GM04504 (cell line): ENCODE measurements at regions not wholly inside any gene's neighbourhood (a gene's known extent, or its start where the extent isn't known, plus 50 kb on each side); places are given as distances from the start of the nearest gene placed in this dataset.

ENCODE experiments used
- DNase-seq: peaks from one replicate; pipeline ENCODE4 v3.0.0-alpha.2; 2012; ENCODE audit warnings: low read depth

DNA sequence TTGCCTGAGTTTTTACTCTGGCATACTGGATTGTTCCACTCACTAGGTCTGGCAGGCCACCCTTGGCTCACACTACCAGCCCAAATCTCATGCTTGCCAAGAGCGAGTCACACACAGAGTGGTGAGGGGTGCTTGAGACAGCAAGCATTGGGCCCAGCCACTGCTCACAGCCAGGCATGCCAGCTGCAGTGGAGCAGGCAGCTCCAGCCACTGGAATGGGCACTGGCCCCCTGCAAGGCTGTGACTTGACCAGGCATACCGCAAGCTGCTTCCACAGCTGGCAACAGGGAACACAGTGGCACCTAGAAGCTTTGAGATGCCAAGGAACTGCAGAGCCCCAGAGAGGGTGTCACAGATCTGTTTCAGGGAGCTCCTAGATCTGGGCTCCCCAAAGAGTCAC, 488.5 kb downstream of the LRFN5 start:
- no peak for DNase-seq

- DNase-seq: no peak
Observed at GRCh38 chr14:42090122-42090521, 483.4 kb downstream of the LRFN5 start.

GRCh38 chr14:42079911-42080310, 473.2 kb downstream of the LRFN5 start:
- DNase-seq: no peak

- no peak for DNase-seq
Observed at GRCh38 chr14:42078345-42078744, 471.7 kb downstream of the LRFN5 start.

GRCh38 chr14:42070031-42070430, 463.4 kb downstream of the LRFN5 start:
- no peak for DNase-seq

GRCh38 chr14:42057111-42057510, 450.4 kb downstream of the LRFN5 start:
- DNase-seq: no peak

DNA sequence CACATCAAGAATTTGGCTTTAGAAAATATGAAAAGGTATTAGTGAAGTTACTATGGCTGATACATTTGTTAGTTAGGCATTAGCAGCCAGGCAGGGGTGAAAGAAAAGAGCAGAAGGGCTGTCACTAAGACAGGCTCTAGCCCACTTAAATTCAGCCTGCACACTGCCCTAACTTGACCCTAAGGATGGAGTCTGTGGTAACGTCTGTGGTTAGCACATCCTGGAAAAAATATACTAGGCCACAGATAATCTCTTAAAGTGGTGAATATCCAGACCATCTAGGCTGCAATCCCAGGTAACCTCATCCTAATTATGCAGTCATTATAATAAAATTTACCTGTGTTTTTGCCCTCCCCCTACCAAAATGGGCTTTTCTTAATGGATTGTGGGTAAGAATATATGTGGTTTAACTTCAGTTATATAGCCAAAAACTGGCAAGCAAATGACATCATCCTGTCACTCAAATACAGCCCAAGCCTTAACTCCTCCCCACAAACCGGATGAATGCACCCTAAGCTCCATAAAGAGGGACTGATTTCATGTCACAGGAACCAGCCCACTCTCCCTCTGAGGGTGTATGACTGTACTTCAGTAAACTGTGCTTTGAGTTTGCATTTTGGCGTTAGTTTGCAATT, 440.9 kb downstream of the LRFN5 start:
- DNase-seq: no peak

GRCh38 chr14:42045383-42045782, 438.7 kb downstream of the LRFN5 start:
- no peak for DNase-seq

DNA sequence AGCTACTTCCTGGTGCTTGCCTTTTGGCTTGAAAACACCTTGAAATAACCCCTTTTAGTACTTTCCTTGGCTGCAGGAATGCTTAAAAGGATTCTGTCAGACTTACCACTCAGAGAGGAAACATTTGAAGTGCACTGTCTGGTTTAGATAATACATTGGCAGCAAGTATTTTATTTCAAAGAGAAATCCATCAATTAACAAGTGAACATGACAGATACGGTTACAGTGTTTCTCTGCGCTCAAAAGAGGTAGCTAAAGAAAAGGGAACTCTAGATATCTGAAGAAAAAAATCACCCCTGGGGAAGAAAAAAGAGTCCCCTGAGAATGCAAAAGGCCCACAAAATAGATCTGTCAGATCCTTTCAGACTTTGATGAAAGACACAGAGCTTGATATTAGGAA, 421.9 kb downstream of the LRFN5 start:
- no peak for DNase-seq

DNA sequence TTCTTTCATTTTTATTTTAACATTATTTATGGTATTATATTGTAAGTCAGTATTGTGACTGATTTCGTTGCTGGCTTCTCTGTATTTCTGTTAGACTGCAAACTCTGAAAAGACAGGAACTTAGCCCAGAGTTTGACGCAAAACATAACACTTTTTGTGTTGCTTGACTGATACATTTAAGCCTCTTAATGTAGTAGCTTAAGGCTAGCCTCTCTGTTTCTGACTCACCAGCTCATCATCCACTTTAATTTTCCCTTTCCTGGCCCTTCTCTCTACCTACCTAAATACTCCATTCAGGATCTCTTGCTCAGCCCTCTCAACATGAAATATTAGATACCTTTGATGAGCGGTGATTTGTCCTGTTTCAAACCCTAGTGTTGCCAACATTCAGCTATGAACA, 420.6 kb downstream of the LRFN5 start:
- DNase-seq: no peak

GRCh38 chr14:42023452-42023851, 416.8 kb downstream of the LRFN5 start:
- no peak for DNase-seq

DNA sequence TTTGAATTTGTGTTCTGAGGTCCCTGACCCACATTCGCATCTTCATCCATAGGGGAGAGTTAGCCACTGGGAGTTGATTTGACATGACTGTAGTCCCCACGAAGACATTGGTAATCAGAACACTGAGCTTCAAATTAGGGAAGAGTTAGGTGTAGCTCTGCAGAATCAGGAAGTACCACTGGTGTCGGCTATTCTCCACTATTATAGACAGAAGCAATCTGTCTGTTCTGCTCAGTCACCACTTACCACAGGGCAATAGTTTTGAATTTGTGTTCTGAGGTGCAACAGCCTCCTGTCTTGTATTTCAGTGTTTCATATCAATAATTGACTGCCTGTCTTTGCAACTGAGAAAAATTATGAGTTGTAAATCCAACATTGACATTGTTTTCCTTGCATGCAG, 407.6 kb downstream of the LRFN5 start:
- no peak for DNase-seq

GRCh38 chr14:42013559-42013958, 406.9 kb downstream of the LRFN5 start:
- no peak for DNase-seq

DNA sequence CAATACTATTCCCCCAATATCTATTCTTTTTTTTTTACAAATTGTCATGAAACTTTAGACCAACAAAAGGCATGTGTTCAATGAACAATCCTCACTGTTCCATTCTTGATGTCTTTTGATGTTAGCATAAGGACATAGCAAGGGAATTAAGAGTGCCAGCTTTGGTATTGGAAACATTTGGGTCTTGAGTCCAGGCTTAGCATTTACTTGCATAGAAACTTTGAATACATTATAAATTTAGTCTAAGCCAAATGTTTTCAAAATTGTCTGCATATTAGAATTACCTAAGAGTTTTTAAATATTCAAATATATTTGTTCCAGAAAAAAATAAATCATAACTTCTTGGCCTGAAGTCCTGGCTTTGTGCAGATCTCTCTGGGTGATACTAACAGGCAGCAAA, 406.5 kb downstream of the LRFN5 start:
- no peak for DNase-seq

DNA sequence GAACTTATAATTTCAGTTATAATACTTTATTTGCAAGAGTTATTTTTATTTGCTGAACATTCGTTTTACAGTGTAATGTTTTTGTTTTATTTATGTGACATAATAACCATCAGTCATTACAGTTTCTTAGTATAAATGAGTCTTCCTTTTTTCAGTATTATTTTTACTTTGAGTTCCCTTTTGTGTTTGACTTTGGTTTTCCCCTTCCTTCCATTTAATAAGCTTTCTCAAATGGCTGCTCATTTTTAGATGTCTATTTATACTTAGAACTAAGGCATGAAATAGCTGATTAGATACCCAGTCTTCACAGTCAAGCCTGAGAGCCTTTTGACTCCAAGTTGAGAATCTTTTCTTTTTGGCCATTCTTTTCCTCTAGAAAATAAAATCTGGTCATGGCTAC, 404.5 kb downstream of the LRFN5 start:
- DNase-seq: no peak

DNA sequence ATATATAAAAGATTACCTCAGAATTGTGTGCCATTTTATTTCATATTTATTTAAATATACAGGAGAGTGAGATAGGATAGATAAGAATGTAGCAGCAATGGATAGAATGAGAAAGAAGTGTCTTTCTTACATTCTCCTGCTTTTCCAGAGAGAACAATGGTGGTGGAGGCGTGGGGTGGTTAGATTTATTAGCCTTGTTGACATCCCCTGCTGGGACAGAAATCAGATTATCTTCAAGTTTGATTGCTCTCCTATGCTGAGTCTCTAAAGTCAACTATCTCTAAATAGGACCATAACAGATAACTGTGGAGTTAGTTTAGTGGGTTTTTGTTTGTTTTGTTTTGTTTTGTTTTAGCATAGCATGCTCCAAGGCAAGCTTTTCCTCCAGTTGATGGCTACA, 397.6 kb downstream of the LRFN5 start:
- no peak for DNase-seq

DNA sequence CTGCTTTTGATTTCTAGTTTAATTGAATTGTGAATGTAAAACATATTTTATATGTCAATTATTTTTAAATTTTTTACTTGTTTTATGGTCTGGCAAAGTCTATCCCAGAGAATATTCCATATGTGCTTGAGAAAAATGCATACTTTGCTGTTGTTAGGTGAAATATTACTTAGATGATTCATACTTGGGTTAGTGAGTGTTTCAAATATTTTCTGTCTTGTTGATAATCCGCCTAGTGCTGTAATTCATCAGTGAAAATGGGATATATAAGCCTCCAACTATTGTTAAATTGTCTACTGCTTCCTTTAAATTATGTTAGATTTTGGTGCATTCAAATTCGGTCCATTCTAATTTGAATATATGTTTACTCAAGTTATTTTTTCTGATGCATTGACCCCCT, 395.5 kb downstream of the LRFN5 start:
- no peak for DNase-seq

DNA sequence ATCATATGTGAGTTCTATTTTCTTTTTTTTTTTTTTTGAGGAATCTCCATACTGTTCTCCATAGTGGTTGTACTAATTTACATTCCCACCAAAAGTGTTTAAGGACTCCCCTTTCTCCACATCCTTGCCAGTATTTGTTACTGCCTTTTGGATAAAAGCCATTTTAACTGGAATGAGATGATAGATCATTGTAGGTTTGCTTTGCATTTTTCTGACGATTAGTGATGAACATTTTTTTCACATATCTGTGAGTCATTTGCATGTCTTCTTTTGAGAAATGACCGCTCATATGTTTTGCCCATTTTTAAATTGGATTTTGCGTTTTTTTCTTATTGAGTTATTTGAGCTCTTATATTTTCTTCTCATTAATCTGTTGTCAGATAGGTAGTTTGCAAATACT, 394.8 kb downstream of the LRFN5 start:
- no peak for DNase-seq

DNA sequence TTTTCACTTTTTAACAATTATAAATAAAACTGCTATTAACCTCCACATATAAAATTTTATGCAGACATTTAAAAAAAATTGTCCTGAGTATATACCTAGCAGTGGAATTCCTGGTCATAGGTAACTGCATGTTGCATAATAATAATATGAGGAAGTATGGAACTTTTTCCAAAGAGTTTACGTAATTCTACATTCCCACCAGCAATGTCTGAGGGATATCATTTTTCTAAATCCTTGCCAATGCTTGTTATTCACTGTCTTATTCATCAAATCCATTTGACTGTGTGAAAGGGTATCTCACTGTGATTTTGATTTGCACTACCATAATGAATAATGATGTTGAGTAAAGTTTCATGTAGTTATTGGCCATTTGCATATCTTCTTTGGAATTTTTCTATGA, 393.8 kb downstream of the LRFN5 start:
- DNase-seq: no peak

- DNase-seq: no peak
Observed at GRCh38 chr14:41993687-41994086, 387.0 kb downstream of the LRFN5 start.

GRCh38 chr14:41986700-41987099, 380.0 kb downstream of the LRFN5 start:
- no peak for DNase-seq

GRCh38 chr14:41986083-41986645, 379.5 kb downstream of the LRFN5 start:
- no peak for DNase-seq

DNA sequence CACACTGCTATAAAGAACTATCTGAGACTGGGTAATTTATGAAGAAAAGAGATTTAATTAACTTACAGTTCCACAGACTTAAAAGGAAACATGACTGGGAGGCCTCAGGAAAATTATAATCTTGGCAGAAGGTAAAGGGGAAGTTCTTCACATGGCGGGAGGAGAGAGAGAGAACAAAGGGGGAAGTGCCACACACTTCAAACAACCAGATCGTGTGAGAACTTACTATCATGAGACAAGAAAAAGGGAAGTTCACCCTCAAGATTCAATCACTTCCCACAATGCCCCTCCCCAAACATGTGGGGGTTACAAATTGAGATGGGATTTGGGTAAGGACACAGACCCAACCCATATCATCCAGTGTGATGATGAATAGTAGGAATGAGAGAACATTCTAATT, 366.5 kb downstream of the LRFN5 start:
- DNase-seq: no peak

DNA sequence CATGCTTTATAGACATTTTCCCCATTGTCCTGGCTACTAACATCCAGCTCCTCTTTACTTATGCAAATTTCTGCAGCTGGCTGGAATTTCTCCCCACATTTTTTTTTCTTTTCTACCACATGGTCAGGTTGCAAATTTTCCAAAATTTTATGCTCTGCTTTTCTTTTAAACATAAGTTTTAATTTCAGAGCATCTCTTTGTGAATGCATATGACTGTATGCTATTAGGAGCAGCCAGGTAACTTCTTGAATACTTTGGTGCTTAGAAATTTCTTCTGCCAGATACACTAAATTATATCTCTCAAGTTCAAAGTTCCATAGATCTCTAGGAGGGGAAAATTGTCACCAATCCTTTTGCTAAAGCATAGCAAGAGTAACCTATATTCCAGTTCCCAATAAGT, 365.9 kb downstream of the LRFN5 start:
- DNase-seq: no peak

DNA sequence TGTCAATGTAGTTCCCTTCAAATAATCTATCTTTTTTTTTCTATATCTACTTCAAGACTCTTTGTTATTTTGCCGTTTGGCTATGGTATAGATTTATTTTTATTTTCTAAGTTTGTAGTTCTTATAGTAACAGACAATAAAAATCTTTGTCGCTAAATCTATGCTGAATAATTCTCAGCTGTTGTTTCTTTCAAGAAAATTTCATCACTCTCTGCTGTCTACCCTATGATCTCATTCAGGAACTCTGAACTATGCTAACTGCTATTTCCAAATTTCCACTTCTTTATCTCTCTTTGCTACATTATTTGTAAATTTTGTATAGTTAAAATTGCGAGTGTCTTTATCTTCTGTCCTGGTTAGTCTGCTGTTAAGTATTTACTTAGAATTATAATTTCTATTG, 353.6 kb downstream of the LRFN5 start:
- no peak for DNase-seq
